ENCODE measurements at regions not wholly inside any gene's neighbourhood (a gene's known extent, or its start where the extent isn't known, plus 50 kb on each side); places are given as distances from the start of the nearest gene placed in this dataset.

- DNase-seq (ENCODE audit: low read depth) = no peak
Measured at GRCh38 chr10:75294518-75294865, 58.7 kb upstream of the COMTD1 start.

- DNase-seq (ENCODE audit: low read depth) = no peak
Measured at GRCh38 chr10:75294031-75294437, 58.3 kb upstream of the COMTD1 start.

- DNase-seq (ENCODE audit: low read depth) = no peak
Measured at GRCh38 chr10:75293446-75293820, 57.7 kb upstream of the COMTD1 start.

- no peak for DNase-seq (ENCODE audit: low read depth)
Measured at GRCh38 chr10:75292794-75293445, 57.2 kb upstream of the COMTD1 start.

- no peak for DNase-seq (ENCODE audit: low read depth)
Measured at GRCh38 chr10:75291805-75292204, 56.0 kb upstream of the COMTD1 start.

GRCh38 chr10:75288140-75288711, 52.5 kb upstream of the COMTD1 start:
- no peak for DNase-seq (ENCODE audit: low read depth)

GRCh38 chr10:75287697-75288096, 51.9 kb upstream of the COMTD1 start:
- no peak for DNase-seq (ENCODE audit: low read depth)

GRCh38 chr10:75286901-75287300, 51.1 kb upstream of the COMTD1 start:
- DNase-seq (ENCODE audit: low read depth) = no peak

All from T follicular helper cell (primary cell).